Peyer's patch (tissue), 4 donors: ENCODE measurements at regions not wholly inside any gene's neighbourhood (a gene's known extent, or its start where the extent isn't known, plus 50 kb on each side); places are given as distances from the start of the nearest gene placed in this dataset.

Experiments used
- POLR2A ChIP-seq, 2 donors: fragments of 450-650 bp; IDR thresholded peaks; one replicate each; pipeline ENCODE4 v1.5.1; 2017; ENCODE audit warnings: antibody characterized with exemption in 2 of 2, mild to moderate bottlenecking in 2 of 2, moderate library complexity in 2 of 2
- TF ChIP-seq, protein P1 (sequence below), 6 experiments: fragments of 450-650 bp in 4 of 6; fragments of 200-600 bp in 2 of 6; sonication (generic) in 1 of 6; IDR thresholded peaks; one replicate each; pipeline ENCODE4 v1.5.1; 2017 to 2019; ENCODE audit warnings: antibody characterized with exemption in 6 of 6, mild to moderate bottlenecking in 3 of 6, moderate library complexity in 1 of 6

GRCh38 chr20:39528436-39528835 lies 566.3 kb downstream of the DHX35 start:
- TF ChIP-seq, protein P1, sequence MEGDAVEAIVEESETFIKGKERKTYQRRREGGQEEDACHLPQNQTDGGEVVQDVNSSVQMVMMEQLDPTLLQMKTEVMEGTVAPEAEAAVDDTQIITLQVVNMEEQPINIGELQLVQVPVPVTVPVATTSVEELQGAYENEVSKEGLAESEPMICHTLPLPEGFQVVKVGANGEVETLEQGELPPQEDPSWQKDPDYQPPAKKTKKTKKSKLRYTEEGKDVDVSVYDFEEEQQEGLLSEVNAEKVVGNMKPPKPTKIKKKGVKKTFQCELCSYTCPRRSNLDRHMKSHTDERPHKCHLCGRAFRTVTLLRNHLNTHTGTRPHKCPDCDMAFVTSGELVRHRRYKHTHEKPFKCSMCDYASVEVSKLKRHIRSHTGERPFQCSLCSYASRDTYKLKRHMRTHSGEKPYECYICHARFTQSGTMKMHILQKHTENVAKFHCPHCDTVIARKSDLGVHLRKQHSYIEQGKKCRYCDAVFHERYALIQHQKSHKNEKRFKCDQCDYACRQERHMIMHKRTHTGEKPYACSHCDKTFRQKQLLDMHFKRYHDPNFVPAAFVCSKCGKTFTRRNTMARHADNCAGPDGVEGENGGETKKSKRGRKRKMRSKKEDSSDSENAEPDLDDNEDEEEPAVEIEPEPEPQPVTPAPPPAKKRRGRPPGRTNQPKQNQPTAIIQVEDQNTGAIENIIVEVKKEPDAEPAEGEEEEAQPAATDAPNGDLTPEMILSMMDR (IDR thresholded peaks at IDR 0.05): no peak
- no peak for TF ChIP-seq POLR2A (IDR thresholded peaks at IDR 0.05)
